Right lobe of liver (tissue), 6 donors: ENCODE measurements at regions not wholly inside any gene's neighbourhood (a gene's known extent, or its start where the extent isn't known, plus 50 kb on each side); places are given as distances from the start of the nearest gene placed in this dataset.
"Not testable (repeated sequence)": the region's sequence is repeated elsewhere in the genome, so short reads cannot be mapped to it uniquely, and the experiment has no call there.

Source experiments
- ATAC-seq, 4 donors: fragments of 200-7000 bp; cut with Tn5 transposase; one replicate each; pipeline ENCODE4 v1.9.1; 2020; ENCODE audit warnings: mild to moderate bottlenecking in 4 of 4, moderate library complexity in 4 of 4
- DNase-seq, 3 donors: peaks; one replicate each; pipeline ENCODE4 v3.0.0-alpha.2; 2020
- H3K27ac ChIP-seq, 3 donors: fragments of 200-600 bp; one replicate each; pipeline ENCODE4 v1.8.0; 2022
- H3K27me3 ChIP-seq, 2 donors: fragments of 200-600 bp; one replicate each; pipeline ENCODE4 v1.8.0; 2022
- H3K36me3 ChIP-seq, 4 donors: fragments of 200-600 bp; sonication (generic) in 1 of 4; one replicate each; pipeline versions ENCODE4 v1.5.1 to v1.8.0; 2017 to 2022; ENCODE audit warnings: control low read depth in 1 of 4
- H3K4me1 ChIP-seq, 4 donors: fragments of 200-600 bp; sonication (generic) in 1 of 4; one replicate each; pipeline versions ENCODE4 v1.5.1 to v1.8.0; 2017 to 2022; ENCODE audit warnings: control low read depth in 1 of 4
- H3K4me3 ChIP-seq, 3 donors: fragments of 200-600 bp; one replicate each; pipeline ENCODE4 v1.8.0; 2022
- H3K9me3 ChIP-seq, 4 donors: fragments of 200-600 bp; sonication (generic) in 1 of 4; one replicate each; pipeline versions ENCODE4 v1.5.1 to v1.8.0; 2017 to 2022; ENCODE audit warnings: control low read depth in 1 of 4
- WGBS: methylation state at CpG from one replicate; pipeline ENCODE4 v1.1.6; 2018; ENCODE audit warnings: low coverage, low lambda C conversion rate; ENCODE audit not compliant: insufficient coverage; ENCODE audit errors: missing lambda C conversion rate; 5-methylcytosine and 5-hydroxymethylcytosine counted together
- intact Hi-C, 2 donors: fragments of 100-400 bp; cut with DNase I; formaldehyde crosslinking; loops; one replicate each; pipeline versions ENCODE4 v1.11.2 to v1.14.1; 2022
- donor health status: DM: no; HTN: yes; CAD: no.
- donor health status: DM: no; HTN: no; CAD: no.
- donor health status: DM: no; HTN: no; CAD: no.
- donor health status: DM: no; HTN: yes; CAD: no.
- donor health status: DM: no; HTN: yes; CAD: no.

DNA sequence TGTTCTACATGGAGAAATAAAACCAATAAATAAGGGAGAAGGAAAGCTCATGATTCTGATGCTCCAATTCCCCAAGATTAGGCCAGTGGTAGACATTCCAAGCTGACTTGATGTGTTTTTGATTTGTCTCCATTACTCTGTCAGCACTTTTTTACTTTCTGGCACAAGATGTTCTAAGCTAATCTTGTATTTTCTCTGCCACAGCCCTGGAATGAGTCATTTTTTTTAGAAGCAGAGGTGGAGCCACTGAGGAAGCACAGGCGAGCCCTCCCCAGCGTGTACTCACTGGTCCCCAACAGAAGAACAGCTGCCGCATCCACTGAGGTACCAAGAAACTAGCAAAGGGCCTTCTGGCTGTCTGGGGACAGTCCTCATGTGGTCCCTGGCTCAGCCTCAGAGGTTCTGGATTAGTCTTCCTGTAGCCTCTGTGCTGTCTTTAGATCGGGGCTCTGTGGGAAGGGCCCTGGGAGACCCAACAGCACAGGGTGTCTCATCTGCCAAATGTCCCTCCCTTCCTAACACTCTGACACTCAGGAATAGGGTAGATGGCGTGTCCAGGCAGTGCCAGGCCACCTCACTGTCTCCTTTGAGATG is 117.9 kb upstream of the ZNF519 start:
- H3K9me3 ChIP-seq, H3K27ac ChIP-seq, DNase-seq, H3K27me3 ChIP-seq, H3K4me3 ChIP-seq, H3K36me3 ChIP-seq, intact Hi-C loops, H3K4me1 ChIP-seq, ATAC-seq: not testable (repeated sequence)
- 69% methylated on average over 5 of the region's 5 CpGs for WGBS

GRCh38 chr18:14239224-14239623 is 107.0 kb upstream of the ZNF519 start:
- ATAC-seq, H3K4me1 ChIP-seq, intact Hi-C loops, H3K36me3 ChIP-seq, H3K27me3 ChIP-seq, H3K9me3 ChIP-seq, H3K27ac ChIP-seq, H3K4me3 ChIP-seq: not testable (repeated sequence)
- peak in 1 of 3 donors; percentile 52 for DNase-seq
- WGBS = 71% methylated on average over 1 of the region's 1 CpG

DNA sequence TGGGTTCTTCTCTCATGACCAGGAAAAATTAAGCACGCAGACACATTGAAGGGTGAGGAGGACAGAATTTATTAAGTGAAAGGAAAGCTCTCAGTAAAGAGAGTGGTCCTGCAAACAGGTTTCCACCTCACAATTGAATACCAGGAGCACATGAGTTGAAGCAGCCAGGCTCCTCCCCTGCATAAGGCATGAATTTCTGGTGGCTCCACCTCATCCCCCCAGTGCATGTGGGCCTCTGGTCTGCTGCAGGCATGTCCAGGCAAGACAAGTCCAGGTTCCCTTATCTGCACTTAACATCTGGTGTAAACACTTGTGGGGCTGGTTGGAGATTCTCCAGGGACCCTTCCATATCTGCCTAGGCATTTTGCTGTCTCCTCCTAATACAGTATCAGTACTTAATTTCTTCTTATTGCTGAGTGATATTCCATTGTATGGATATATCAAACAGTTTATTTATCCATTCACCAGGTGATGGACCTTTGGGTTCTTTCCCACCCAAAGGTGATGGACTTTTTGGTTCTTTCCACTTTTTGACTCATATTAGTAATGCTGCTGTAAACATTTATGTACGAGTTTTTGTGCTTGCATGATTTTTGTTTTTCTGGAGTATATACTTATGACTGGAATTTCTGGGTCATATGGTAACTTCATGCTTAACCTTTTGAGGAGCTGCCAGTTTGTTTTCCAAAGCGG is 104.3 kb upstream of the ZNF519 start:
- DNase-seq, H3K4me1 ChIP-seq, ATAC-seq, intact Hi-C loops, H3K4me3 ChIP-seq, H3K27me3 ChIP-seq, H3K27ac ChIP-seq, H3K9me3 ChIP-seq, H3K36me3 ChIP-seq: not testable (repeated sequence)
- WGBS = 51% methylated on average over 3 of the region's 3 CpGs

DNA sequence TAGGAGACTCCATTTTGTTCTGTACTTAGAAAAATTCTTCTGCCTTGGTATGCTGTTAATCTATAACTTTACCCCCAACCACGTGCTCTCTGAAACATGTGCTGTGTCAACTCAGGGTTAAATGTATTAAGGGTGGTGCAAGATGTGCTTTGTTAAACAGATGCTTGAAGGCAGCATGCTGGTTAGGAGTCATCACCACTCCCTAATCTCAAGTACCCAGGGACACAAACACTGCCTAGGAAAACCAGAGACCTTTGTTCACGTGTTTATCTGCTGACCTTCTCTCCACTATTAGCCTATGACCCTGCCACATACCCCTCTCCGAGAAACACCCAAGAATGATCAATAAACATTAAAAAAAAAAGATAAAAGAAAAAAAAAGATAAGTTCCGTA is 93.0 kb upstream of the ZNF519 start:
- H3K27me3 ChIP-seq, ATAC-seq, H3K4me3 ChIP-seq, H3K9me3 ChIP-seq, intact Hi-C loops, H3K27ac ChIP-seq, H3K36me3 ChIP-seq, H3K4me1 ChIP-seq, DNase-seq: not testable (repeated sequence)
- 35% methylated on average over 4 of the region's 4 CpGs for WGBS

- H3K9me3 ChIP-seq, intact Hi-C loops, H3K36me3 ChIP-seq, H3K4me1 ChIP-seq, ATAC-seq, H3K27ac ChIP-seq, H3K27me3 ChIP-seq, H3K4me3 ChIP-seq: not testable (repeated sequence)
- 87% methylated on average over 6 of the region's 27 CpGs for WGBS
- DNase-seq = peak in 2 of 3 donors; percentile 10 to 49
Measured at GRCh38 chr18:14224551-14225285, 92.5 kb upstream of the ZNF519 start.

DNA sequence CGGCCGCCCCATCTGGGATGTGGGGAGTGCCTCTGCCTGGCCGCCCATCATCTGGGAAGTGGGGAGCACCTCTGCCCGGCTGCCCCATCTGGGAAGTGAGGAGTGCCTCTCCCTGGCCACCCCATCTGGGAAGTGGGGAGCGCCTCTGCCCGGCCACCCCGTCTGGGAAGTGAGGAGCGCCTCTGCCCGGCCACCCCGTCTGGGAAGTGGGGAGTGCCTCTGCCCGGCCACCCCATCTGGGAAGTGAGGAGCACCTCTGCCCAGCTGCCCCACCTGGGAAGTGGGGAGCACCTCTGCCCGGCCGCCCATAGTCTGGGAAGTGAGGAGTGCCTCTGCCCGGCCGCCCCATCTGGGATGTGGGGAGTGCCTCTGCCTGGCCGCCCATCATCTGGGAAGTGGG is 91.7 kb upstream of the ZNF519 start:
- H3K9me3 ChIP-seq, H3K27ac ChIP-seq, H3K36me3 ChIP-seq, H3K4me3 ChIP-seq, DNase-seq, H3K27me3 ChIP-seq, H3K4me1 ChIP-seq, ATAC-seq, intact Hi-C loops: not testable (repeated sequence)
- WGBS = no CpG with 5 or more reads among the region's 16 CpGs

GRCh38 chr18:14223231-14223822 is 91.1 kb upstream of the ZNF519 start:
- H3K4me3 ChIP-seq, H3K27me3 ChIP-seq, H3K4me1 ChIP-seq, H3K36me3 ChIP-seq, H3K9me3 ChIP-seq, H3K27ac ChIP-seq, ATAC-seq, intact Hi-C loops: not testable (repeated sequence)
- 93% methylated on average over 3 of the region's 31 CpGs for WGBS
- DNase-seq = peak in 2 of 3 donors; percentile 14 to 45

GRCh38 chr18:14222354-14223221 is 90.4 kb upstream of the ZNF519 start:
- ATAC-seq, intact Hi-C loops, H3K27me3 ChIP-seq, H3K9me3 ChIP-seq, H3K36me3 ChIP-seq, H3K4me3 ChIP-seq, H3K4me1 ChIP-seq, H3K27ac ChIP-seq, DNase-seq: not testable (repeated sequence)
- WGBS = no CpG with 5 or more reads among the region's 31 CpGs
